ENCODE measurements at regions not wholly inside any gene's neighbourhood (a gene's known extent, or its start where the extent isn't known, plus 50 kb on each side); places are given as distances from the start of the nearest gene placed in this dataset.

DNA sequence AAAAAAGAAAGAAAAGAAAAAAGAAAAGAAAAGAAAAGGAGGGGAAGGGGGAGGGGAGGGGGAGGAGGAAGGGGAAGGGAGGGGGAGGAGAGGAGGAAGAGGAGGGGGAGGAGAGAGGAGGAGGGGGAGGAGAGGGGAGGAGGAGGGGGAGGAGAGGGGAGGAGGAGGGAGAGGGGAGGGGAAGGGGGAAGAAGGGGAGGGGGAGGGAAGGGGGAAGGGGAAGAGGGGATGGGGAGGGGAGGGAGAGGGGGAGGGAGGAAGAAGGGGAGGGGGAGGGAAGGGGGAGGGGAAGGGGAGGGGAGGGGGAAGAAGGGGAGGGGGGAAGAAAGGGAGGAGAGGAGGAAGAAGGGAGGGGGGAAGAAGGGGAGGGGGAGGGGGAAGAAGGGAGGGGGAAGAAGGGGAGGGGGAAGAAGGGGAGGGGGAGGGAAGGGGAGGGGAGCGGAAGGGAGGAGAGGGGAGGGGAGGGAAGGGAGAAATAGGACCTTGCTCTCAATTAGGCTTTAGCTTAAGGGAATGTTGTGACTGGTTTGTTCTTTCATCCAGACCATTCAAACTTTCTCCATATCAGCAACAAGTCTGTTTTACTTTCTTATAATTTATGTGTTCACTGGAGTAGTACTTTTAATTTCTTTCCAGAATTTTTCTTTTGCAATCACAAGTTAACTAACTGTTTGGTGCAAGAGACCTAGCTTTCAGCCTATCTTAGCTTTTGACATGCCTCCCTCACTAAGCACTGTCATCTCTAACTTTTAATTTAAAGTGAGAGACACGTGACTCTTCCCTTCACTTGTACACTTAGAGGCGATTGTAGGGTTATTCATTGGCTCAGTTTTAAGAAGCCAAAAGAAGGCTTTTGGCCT is 76.5 kb upstream of the EGLN3 start:
- Mint-ChIP-seq H3K27me3 (no peaks in the 10 kb centered on the region), H3K36me3 (ENCODE audit: insufficient read depth) (no peaks in the 10 kb centered on the region), H3K9me3 (ENCODE audit: low read depth) (no peaks in the 10 kb centered on the region), H3K27ac (no peak overlapping the region), H3K4me3 (ENCODE audit: low read depth) (no peak overlapping the region), H3K4me1 (ENCODE audit: low read depth) (peaks cover 32% of the 10 kb centered on the region)
- DNase-seq (ENCODE audit: low spot score, unreplicated experiment), result no peak
- TF ChIP-seq, protein P1, sequence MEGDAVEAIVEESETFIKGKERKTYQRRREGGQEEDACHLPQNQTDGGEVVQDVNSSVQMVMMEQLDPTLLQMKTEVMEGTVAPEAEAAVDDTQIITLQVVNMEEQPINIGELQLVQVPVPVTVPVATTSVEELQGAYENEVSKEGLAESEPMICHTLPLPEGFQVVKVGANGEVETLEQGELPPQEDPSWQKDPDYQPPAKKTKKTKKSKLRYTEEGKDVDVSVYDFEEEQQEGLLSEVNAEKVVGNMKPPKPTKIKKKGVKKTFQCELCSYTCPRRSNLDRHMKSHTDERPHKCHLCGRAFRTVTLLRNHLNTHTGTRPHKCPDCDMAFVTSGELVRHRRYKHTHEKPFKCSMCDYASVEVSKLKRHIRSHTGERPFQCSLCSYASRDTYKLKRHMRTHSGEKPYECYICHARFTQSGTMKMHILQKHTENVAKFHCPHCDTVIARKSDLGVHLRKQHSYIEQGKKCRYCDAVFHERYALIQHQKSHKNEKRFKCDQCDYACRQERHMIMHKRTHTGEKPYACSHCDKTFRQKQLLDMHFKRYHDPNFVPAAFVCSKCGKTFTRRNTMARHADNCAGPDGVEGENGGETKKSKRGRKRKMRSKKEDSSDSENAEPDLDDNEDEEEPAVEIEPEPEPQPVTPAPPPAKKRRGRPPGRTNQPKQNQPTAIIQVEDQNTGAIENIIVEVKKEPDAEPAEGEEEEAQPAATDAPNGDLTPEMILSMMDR (IDR thresholded peaks at IDR 0.05; ENCODE audit: unreplicated experiment), result no peak

DNA sequence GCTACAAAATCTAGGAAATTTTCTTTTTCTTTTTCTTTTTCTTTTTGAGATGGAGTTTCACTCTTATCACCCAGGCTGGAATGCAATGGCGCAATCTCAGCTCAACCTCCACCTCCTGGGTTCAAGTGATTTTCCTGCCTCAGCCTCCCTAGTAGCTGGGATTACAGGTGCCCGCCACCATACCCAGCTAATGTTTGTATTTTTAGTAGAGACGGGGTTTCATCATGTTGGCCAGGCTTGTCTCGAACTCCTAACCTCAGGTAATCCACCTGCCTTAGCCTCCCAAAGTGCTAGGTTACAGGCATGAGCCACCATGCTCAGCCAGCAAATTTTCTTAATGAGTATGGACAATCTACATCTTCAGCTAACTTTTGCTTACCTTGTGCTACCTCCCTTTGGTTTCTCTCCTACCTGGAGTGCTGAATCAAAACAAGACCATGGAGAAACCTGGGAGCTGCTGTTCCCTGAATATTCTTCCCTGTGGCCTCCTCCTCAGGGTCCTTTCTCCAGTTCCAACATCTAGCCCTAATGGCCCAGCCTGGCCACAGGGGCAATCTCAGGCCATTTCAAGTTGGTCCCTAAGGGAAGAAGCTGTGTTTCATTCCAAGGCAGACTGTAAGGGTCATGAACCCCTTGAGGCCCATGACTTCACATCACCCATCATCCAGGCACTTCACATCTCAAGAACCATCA is 74.6 kb upstream of the EGLN3 start:
- no peaks in the 10 kb centered on the region for H3K36me3 Mint-ChIP-seq (ENCODE audit: insufficient read depth)
- H3K4me3 Mint-ChIP-seq (ENCODE audit: low read depth), result no peak overlapping the region
- DNase-seq (ENCODE audit: low spot score, unreplicated experiment), result no peak
- TF ChIP-seq, protein P1 (IDR thresholded peaks at IDR 0.05; ENCODE audit: unreplicated experiment), result no peak
- H3K27me3 Mint-ChIP-seq, result no peaks in the 10 kb centered on the region
- H3K27ac Mint-ChIP-seq, result no peak overlapping the region
- H3K9me3 Mint-ChIP-seq (ENCODE audit: low read depth), result no peaks in the 10 kb centered on the region
- peaks cover 24% of the 10 kb centered on the region for H3K4me1 Mint-ChIP-seq (ENCODE audit: low read depth)

DNA sequence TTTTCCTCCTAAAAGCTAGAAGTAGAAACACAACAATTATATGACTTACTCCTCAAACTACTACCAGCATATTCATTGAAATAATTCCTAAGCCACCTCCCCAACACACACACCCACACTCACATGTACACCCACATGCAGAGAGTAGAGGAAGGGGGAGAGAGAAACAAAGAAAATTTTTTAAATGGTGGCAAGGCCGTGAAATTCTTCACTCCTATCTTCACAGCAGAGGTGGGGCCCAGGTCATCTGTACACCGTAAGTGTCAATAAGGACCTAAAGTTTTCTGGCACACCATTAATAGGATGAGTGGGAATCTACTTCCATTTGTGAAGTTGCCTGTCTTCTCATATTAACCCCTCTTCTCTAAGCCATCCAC is 73.9 kb upstream of the EGLN3 start:
- H3K27me3 Mint-ChIP-seq, result no peaks in the 10 kb centered on the region
- TF ChIP-seq, protein P1 (IDR thresholded peaks at IDR 0.05; ENCODE audit: unreplicated experiment), result no peak
- peak overlapping the region; percentile 1 for H3K4me3 Mint-ChIP-seq (ENCODE audit: low read depth)
- no peaks in the 10 kb centered on the region for H3K9me3 Mint-ChIP-seq (ENCODE audit: low read depth)
- peaks cover 22% of the 10 kb centered on the region for H3K4me1 Mint-ChIP-seq (ENCODE audit: low read depth)
- no peaks in the 10 kb centered on the region for H3K36me3 Mint-ChIP-seq (ENCODE audit: insufficient read depth)
- peak overlapping the region; percentile 93 for H3K27ac Mint-ChIP-seq
- no peak for DNase-seq (ENCODE audit: low spot score, unreplicated experiment)

DNA sequence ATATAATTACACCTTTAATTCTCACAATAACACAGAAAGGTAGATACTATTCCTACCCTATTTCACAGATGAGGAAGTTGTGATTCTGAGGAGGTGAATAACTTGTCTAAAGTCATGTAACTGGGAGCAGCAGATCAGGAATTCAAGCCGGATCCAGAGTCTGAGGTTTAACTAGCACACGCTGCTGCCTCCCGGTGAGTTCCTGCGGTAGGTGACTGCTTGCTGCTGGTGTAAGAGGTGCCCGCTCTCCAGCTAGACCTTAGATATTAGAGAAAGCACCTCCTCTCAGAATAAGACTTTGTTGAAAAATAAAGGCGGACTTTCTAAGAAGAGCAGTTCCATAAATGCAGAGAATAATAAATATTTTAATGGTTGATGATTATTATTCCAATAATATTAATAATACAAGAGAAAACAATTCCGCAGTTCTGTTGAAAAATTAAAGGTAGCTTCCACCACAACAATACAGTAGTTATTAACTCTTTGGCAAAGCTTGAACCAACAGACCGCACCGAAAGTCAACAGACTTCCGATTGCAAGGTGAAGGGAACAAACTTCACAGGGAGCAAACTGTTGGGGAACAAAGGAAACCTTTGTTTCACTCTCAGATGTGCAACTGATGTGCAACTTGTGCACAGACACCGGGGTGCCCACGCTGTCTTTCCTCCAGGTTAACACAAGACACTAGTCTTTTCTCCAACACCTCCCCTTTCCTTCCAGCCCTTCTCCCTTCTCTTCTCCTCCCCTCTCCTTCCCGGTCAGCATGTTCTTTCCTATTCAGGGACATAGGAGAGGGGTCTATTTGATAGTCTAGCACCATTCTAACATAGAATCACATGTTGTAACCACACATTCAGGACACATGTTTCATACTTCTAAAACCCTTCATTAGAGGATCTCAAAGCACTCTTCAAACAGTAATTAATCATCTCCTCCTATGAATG is 73.2 kb upstream of the EGLN3 start:
- H3K27ac Mint-ChIP-seq, result peak overlapping the region; percentile 96

More for the DNA sequence above, 73.2 kb upstream of the EGLN3 start:
- H3K27me3 Mint-ChIP-seq, result peaks cover 4% of the 10 kb centered on the region
- peak overlapping the region; percentile 1 for H3K4me3 Mint-ChIP-seq (ENCODE audit: low read depth)
- TF ChIP-seq, protein P1 (IDR thresholded peaks at IDR 0.05; ENCODE audit: unreplicated experiment), result no peak
- no peak for DNase-seq (ENCODE audit: low spot score, unreplicated experiment)
- no peaks in the 10 kb centered on the region for H3K9me3 Mint-ChIP-seq (ENCODE audit: low read depth)
- no peaks in the 10 kb centered on the region for H3K36me3 Mint-ChIP-seq (ENCODE audit: insufficient read depth)
- H3K4me1 Mint-ChIP-seq (ENCODE audit: low read depth), result peaks cover 17% of the 10 kb centered on the region
